ENCODE measurements at regions not wholly inside any gene's neighbourhood (a gene's known extent, or its start where the extent isn't known, plus 50 kb on each side); places are given as distances from the start of the nearest gene placed in this dataset.

DNA sequence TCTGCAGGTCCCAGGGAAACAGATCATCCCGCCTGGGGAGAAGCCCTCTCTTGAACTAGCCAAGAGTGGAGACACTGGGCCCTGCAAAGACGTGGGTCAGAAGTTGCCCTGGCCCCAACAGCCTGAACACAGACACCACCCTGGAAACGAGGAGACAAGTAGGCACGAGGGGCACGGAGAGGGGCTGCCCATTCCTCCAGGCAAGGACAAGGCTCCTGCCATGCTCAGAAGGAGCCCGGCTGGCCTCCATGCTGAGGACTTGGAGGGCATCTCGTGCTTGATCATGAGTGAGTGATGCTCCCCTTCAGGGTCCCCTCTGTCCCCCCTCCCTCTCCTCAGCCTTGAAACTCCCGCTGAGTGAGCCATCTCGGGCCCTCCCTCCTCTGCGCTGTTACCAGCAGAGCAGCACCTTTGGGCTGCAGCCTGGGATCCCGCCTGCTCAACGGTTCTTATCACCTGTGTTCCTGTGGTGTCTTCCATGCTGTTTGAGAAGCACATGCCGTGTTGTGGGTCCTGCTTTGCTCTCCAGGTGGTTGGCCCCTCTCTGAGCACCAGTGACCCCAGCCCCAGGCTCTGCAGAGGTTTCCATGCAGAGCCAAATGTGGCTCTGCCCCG lies 544.3 kb downstream of the TCERG1L start:
- DNase-seq (ENCODE audit: low read depth in 2 of 2), result no peak

DNA sequence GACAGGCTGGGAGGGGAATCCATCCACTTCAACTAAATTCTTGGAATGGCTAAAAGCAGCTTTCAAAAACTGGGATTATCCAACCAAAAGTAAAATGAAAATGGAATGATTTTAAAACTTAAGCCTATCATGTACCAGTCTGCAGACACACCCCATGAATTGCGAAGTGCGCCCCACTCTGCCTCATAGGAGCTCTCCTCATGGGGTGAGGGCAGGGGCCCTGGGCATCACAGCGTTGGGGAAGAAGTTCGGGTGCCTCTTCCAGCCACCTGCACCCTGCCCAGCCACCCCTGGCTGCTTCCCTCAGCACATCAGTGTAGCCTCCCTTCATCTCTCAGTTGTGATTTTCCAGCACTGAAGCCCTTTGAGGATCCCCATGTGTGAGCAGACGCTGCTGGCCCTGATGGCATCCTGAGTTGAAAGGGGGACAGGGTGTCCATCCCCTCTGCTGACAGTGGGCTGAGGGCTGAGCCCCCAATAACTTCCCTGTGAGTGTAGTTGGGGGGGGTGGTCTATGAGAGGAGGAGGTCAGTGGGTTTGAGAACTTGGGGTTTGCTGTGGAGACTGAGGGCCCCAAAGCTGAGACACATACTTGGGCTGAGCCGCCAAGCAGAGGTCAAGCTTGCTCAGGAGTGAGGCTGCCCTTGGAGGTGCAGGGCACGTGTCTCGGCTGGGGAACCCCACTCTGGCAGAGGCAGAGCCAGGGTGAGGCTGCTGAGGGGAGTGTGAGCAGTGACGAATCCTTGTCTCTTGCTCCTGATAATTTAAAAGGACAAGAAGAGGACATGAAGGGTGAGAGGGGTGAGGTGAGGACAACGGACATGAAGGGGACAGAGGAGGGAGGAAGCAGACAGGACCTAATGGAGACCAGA lies 542.1 kb downstream of the TCERG1L start:
- DNase-seq (ENCODE audit: low read depth in 2 of 2), result no peak

DNA sequence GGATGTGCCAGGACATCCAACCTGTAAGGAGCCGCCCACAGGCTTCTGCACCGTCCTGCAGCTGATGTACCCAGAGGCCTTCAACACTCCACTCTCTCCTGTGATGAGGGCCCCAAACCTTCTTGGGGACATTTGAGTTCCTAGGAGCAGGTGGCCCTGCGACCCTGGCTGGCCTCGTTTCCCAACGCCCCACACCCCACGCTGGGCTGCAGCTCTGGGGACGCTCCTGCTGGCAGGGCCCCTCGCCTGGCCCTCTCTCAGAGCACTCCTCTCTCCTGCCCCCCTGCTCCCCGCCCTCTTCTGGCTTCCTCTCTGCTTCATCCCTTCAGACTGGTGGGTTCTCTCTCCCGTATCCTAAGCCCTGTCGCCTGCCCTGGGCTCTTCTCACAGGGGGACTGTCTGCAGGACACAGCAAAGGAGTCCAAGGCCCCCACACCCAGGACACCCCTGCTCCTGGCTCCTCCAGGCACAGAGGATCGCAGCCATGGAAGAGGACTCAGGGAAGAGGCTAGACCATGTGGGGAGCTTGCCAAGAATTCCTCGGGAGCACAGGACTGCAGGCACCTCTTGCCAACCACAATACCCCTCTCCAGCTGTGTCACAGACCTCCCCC lies 541.4 kb downstream of the TCERG1L start:
- no peak for DNase-seq (ENCODE audit: low read depth in 2 of 2)

DNA sequence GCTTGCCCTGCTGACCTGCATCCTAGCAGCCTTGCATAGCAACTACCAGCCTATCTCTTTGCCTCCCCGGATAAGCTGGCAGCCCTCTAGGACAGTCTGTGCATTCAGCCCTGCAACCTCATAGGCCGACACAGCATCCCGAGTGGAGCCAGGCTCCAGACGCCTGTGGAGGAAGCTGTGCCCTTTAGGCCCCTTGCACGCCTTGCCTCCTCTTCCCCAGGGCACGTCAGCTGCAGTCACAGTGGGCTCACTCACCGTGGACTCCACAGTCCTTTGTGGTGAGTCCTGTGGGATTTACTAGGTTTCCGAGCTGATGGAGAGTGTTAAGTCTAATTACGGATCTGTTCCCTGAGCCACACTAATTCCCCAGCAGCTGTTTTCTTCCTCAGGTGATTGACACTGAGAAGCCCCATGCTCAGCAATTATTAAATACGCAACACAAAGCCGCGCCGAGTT lies 540.0 kb downstream of the TCERG1L start:
- DNase-seq (ENCODE audit: low read depth in 2 of 2), result no peak

DNA sequence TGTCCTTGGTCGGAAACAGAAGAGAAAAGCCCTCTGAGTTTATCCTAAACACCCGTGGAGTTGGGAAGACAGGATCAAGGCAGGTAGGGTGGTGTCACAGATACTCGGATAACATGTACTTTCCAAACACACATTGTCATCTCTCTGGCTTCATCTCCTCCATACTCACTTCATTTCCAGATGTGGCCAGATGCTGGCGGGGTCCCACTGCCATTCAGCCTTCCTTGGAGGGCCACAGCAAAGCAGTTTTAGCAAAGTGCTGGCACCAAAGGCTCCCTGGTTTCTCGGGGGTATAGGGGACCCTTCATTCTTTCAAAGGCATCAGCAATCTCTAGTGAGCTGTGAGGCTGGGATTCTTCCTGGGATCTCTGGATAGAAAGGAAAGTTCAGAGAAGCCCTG lies 539.5 kb downstream of the TCERG1L start:
- DNase-seq (ENCODE audit: low read depth in 2 of 2), result no peak

DNA sequence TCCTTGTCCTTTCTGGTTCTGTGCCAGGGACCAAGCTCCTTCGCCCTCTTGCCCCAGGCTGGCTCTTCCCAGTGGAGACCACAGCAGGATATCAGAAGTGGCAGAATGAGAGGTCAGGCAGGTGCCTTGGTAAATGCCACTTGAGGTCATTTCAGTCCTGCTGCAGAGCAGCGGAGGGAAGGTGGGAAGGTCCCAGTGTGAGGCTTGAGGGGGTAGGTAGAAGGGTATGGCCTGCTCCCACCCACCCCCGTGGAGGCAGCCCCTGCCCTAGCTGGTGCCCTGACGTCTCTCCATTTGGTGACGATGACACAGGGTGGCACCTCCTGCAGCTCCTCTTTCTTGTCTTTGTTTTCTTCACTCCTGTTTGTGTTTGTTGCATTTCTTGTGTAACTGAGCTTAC lies 538.8 kb downstream of the TCERG1L start:
- no peak for DNase-seq (ENCODE audit: low read depth in 2 of 2)

DNA sequence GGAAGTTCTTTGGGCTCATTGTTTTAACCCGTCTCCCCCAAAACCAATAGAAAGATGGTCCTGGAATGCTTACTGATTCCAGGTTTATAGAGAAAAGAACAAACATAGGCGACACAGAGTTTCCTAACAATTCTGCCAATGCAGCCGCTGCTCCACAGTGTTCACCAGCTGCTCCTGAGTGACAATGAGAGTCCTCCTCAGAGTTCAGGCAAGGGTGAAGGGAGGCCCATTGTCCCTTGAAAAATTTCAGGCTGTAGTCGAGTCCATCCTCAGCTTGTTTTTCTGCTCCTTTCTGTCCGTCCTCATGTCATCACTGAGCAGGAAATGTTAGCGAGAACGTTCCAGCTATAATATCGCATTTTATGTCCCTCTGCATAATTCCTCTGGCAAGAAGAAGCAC lies 537.6 kb downstream of the TCERG1L start:
- DNase-seq (ENCODE audit: low read depth in 2 of 2), result no peak

DNA sequence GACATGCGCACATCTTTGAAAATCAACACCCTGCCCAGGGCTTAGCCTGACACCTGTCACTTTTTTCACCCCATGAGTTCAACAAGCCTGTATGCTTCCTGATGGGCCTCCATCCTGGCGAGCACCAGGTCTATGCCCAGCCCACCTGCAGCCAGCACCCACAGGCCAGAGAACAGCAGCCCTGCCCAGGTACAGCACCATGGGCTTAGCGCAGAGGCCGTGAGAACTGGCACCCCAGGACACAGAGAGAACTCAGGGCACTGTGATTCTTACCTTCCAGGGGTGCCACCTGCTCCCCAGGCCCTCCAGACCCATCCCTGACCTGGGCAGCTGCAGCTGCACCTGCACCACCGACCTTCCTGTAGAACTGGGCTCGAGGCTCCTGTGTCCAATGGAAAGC lies 536.6 kb downstream of the TCERG1L start:
- no peak for DNase-seq (ENCODE audit: low read depth in 2 of 2)

DNA sequence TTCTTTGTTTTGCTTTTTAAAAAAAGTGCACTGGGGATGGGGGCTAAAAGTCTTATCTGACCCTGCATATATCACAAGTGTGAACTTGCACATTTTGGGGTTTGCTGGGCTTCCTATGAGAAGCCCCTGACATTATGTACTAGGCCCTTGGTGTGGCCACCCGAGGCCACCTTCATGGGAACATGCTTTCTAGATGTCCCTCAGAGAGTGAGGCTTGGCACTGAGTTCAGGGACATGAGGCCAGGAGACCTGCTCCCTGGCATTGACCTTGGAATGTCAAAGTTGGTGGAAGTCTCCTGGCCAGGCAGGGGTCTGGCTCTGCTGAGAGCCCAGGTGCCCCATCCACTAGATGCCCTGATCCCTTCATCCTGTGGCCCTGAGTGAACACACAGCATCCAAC lies 536.2 kb downstream of the TCERG1L start:
- no peak for DNase-seq (ENCODE audit: low read depth in 2 of 2)

DNA sequence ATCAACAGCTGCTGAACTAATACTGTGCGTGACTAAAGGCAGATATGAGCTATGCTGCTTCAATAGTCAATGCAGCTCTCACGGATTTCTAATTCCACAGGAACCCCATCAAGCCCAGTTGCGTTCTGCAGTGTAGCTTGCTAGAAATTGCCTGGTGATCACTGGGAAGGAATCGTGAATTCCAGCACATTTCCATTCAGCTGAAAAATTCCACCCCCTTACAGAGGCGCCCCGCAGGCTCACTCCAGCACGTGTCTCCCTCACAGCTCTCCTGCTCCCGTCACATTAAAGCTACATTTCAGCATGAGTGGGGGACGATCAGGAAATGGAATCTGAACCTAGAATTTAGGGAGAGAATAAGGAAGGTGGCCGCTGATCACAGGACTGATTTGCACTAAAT lies 534.8 kb downstream of the TCERG1L start:
- no peak for DNase-seq (ENCODE audit: low read depth in 2 of 2)

DNA sequence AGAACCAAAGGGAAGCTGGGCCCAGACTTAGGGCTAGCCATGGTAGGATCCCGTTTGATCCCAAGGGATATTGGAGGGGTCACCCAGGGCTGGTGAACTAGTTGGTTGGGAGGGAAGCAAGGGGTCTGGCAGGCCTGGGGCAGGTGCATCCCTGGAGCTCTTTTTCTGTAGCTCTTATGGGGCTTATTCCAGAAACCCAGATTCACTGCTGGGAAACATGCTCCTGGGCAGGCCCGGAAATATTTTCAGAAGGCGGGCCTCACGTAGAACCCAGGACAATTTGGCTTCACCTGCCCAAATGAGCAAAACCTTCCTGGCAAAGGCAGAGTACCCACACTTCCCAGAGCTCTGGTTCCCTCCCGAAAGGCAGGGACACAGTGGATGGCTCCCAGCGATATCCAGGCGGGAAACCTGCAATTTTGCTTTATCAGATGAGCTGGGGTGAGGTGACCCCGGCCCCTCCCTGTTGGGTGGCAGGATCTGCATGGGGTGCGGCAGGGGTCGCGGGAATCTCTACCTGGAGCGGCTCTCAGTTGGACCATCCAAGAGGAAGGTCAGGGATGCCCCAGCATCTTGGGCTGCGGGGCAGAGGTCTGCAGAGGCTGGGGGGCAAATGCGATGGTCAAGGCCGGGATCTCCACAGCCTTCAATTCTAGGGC lies 533.9 kb downstream of the TCERG1L start:
- no peak for DNase-seq (ENCODE audit: low read depth in 2 of 2)

DNA sequence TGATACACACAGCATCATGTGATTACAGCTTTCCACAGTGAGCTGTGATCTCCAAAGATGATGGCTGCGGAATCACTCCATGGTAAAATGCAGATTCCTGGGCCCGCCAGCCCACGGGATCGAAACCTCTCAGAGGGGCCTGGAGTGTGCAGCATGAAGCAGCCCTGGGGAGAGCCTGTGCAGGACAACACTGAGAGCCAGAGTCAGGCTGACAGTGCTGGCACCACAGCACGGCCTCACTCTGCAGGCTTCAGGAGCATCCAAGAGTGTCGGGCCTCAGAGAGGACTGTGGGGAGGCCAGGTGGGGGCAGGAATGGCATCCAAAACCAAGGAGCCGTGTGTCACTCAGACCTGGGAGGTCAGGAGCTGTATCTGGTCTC lies 533.4 kb downstream of the TCERG1L start:
- no peak for DNase-seq (ENCODE audit: low read depth in 2 of 2)

DNA sequence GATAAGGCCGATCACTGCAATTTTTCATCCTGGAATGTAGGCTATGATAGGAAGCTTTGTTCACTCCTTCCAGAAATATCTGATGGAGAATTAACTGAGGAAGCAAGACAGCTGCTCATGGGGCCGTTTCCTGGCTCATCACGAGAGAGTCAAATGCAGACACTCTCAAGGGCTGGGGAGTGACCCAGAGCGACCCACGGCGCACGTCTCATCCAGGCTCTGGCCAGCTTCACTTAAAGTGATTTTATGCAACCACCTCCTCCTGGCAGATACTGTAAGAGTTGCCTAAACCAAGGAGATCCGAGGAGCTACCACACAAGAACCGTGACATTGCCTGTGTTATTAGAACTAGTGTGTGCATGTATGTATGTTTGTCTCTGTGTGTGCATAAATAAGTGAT lies 530.8 kb downstream of the TCERG1L start:
- DNase-seq (ENCODE audit: low read depth in 2 of 2), result no peak

DNA sequence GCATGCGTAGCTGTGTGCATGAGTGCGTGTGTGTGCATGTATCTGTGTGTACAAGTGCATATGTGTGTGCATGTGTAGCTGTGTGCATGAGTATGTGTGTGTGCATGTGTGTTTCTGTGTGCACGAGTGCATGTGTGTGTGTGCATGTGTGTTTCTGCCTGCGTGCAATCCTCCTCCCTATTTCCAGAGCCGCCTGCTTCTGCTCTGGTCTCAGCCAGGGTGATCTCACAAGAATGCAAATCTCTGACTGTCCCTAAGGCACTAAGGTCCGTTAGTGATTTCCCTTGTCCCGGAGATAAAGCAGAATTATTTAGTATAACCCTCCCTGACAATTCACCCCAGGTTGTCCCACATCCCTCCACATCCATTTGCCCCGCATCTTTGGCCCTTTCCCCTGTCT lies 530.3 kb downstream of the TCERG1L start:
- no peak for DNase-seq (ENCODE audit: low read depth in 2 of 2)

DNA sequence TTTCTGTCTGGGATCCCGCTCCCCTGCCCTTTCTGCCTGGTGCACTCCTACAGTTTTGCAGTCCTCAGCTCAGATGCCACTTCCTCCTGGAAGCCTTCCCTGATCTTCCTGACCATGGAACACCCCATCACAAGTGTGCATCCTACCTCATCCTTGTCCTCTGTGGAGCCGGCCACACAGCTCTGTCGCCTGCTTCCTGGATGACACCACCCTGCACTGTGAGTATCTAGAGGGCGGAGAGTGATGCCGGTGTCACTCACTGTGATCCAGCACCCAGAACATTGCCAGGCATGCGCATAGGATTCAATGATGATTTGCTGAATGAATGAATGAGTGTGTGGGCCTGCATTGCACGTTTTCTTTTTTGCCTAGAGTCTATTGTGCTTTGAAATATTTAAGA lies 529.9 kb downstream of the TCERG1L start:
- DNase-seq (ENCODE audit: low read depth in 2 of 2), result no peak

DNA sequence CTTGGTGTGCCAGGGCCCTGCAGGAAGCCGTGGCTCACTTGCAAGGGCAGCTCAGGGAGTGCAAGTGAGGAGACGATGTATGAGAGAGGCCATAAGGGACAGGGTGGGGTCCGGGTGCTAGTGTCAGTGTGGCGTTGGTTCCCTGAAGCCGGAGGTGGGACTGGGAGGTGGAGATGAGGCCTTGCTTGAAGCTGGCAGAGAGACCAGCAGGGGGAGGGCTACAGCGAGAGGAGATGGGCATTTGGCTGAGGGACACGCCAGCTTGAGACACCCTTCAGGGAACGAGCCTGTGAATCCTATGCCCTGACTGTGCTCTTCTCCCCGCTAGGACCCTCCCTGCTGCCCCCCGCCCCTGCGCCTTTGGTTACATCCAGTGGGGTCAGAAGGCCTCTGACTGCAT lies 529.1 kb downstream of the TCERG1L start:
- no peak for DNase-seq (ENCODE audit: low read depth in 2 of 2)

DNA sequence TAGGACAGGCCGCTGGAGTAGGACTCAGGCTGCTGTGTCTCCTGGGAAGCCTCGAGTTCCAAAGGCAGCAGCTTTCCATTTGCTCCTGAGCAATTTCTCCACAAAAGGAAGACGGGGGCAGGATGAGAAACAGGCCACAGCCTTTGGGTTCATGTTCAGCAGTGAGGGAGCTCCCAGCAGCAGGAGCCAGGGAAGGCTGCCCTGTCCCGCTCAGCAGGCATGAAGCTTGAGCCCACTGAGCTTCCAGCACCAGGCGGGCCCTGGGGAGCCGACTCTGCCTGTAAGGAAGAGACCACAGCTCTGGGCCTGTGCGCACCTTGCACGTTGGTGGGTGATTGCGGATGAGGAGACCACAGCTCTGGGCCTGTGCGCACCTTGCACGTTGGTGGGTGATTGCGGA lies 527.2 kb downstream of the TCERG1L start:
- DNase-seq (ENCODE audit: low read depth in 2 of 2), result no peak

DNA sequence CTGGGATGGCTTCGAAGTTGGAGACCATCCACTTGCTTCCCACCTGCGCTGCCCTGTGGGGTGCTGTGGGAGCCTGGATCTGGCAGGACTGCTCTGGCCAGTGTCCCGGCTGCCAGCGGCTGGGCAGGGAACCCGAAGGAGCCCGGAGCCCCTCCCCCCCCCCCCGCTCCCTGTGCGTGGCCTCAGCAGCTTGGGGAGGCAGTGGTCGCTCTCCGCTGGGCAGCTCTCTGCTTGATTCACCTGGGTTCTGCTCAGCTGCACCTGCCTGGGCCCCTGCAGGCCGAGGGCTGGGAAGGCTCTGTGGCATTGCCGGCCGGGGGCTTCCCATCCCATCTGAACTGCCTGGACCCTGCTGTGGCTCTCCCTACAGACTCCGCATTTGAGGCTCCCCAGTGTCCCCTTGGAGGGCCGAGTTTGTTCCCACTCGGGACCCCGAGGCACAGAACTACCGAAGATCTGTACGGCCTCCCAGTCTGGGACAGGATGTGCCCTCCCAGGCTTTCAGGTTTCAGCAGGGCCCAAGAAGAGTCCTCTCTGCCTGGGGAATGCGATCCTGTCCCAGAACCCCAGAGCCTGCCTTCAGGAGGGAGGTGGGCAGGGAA lies 525.1 kb downstream of the TCERG1L start:
- DNase-seq (ENCODE audit: low read depth in 2 of 2), result no peak

DNA sequence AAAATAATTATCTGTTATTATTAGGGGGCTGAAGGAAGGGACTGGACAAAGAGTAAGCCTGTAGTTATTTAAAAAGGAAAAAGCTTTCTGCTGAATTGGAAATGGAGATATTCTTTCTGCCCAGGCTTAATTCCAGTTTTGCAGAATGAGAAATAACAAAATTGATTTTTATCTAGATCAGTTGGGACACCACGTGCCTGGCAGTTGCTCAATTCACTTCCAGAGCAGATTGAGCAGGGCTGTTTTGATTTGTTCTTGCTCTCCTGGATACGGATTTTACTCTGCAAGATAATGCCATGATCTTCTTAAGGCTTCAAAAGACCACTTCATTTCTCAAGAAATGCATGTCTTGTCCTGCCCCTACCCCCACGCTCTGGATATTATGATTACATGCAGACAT lies 524.3 kb downstream of the TCERG1L start:
- DNase-seq (ENCODE audit: low read depth in 2 of 2), result no peak

DNA sequence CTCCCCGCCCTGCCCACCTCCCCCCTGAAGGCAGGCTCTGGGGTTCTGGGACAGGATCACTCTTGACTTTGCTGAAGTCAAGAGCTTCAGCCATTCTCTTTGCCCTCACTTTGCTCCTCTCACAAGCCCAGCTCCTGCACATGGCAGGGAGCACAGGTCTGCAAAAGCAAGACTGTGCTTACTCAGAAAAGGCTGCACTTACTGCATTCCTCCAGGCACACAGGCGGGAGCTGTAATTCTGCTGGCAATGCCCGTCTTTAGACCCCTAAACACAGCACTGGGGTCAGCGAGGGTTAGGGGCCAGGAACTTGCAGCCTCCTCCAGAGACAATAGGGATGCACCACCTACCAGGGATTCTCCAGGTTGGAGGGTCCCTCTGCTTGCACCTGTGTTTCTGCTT lies 523.7 kb downstream of the TCERG1L start:
- DNase-seq (ENCODE audit: low read depth in 2 of 2), result no peak

DNA sequence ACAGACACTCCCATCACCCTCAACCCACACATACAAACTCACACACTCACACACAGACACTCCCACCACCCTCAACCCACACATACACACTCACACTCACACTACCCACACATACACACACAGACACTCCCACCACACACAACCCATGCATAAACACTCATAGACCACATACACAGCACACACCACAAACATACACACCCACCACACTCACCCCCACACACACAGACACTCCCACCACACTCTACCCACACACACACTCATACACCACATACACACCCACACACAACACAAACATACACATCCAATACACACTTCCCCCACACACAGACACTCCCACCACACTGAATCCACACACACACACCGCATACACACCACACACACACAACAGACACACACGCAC lies 521.2 kb downstream of the TCERG1L start:
- no peak for DNase-seq (ENCODE audit: low read depth in 2 of 2)

All from stimulated activated CD4-positive, alpha-beta T cell treated with anti-CD3 and anti-CD28 coated beads, Interleukin-12 subunit alpha, Interleukin-12 subunit beta, amount 100 ng/mL, for 24 hours (primary cell).